ENCODE measurements at regions not wholly inside any gene's neighbourhood (a gene's known extent, or its start where the extent isn't known, plus 50 kb on each side); places are given as distances from the start of the nearest gene placed in this dataset.
"Not testable (repeated sequence)": the region's sequence is repeated elsewhere in the genome, so short reads cannot be mapped to it uniquely, and the experiment has no call there.

- H3K4me3 ChIP-seq = no peak overlapping the region
- intact Hi-C loops (cut with micrococcal nuclease) = no loop called here
- H3K9me3 ChIP-seq (replicated peaks) = no peaks in the 10 kb centered on the region
- no peaks in the 10 kb centered on the region for H3K27me3 ChIP-seq (ENCODE audit: low read depth)
- H3K27ac ChIP-seq (replicated peaks) = no peak overlapping the region
- no peaks in the 10 kb centered on the region for H3K36me3 ChIP-seq
- no peak for DNase-seq
- no peaks in the 10 kb centered on the region for H3K4me1 ChIP-seq
- TF ChIP-seq CTCF (IDR thresholded peaks at IDR 0.05; ENCODE audit: borderline replicate concordance) = no peak
These were observed 217.4 kb upstream of the PDE3A start for GRCh38 chr12:20150835-20151422.

GRCh38 chr12:20154052-20154451 is 214.3 kb upstream of the PDE3A start:
- intact Hi-C loops (cut with micrococcal nuclease) = no loop called here
- H3K4me3 ChIP-seq = no peak overlapping the region
- H3K4me1 ChIP-seq = no peaks in the 10 kb centered on the region
- H3K27ac ChIP-seq (replicated peaks) = no peak overlapping the region
- no peak for DNase-seq
- peaks cover 3% of the 10 kb centered on the region for H3K9me3 ChIP-seq (replicated peaks)
- no peaks in the 10 kb centered on the region for H3K36me3 ChIP-seq
- TF ChIP-seq CTCF (IDR thresholded peaks at IDR 0.05; ENCODE audit: borderline replicate concordance) = no peak
- no peaks in the 10 kb centered on the region for H3K27me3 ChIP-seq (ENCODE audit: low read depth)

- TF ChIP-seq CTCF (IDR thresholded peaks at IDR 0.05; ENCODE audit: borderline replicate concordance) = no peak
- no peaks in the 10 kb centered on the region for H3K36me3 ChIP-seq
- H3K27ac ChIP-seq (replicated peaks) = no peak overlapping the region
- H3K27me3 ChIP-seq (ENCODE audit: low read depth) = no peaks in the 10 kb centered on the region
- H3K4me3 ChIP-seq = no peak overlapping the region
- H3K9me3 ChIP-seq (replicated peaks) = peaks cover 3% of the 10 kb centered on the region
- H3K4me1 ChIP-seq = no peaks in the 10 kb centered on the region
- DNase-seq = no peak
- intact Hi-C loops (cut with micrococcal nuclease) = no loop called here
These were observed 213.0 kb upstream of the PDE3A start for GRCh38 chr12:20155374-20155773.

GRCh38 chr12:20160899-20161298 is 207.4 kb upstream of the PDE3A start:
- not testable (repeated sequence) for H3K36me3 ChIP-seq

GRCh38 chr12:20174528-20175175 is 193.7 kb upstream of the PDE3A start:
- Histone ChIP-seq H3K4me1 (no peaks in the 10 kb centered on the region), H3K27ac (replicated peaks) (no peak overlapping the region), H3K4me3 (no peak overlapping the region), H3K27me3 (ENCODE audit: low read depth) (no peaks in the 10 kb centered on the region), H3K9me3 (replicated peaks) (peaks cover 14% of the 10 kb centered on the region), H3K36me3 (no peaks in the 10 kb centered on the region)
- intact Hi-C loops (cut with micrococcal nuclease) = no loop called here
- TF ChIP-seq CTCF (IDR thresholded peaks at IDR 0.05; ENCODE audit: borderline replicate concordance) = no peak
- no peak for DNase-seq

More at GRCh38 chr12:20160899-20161298, 207.4 kb upstream of the PDE3A start:
- intact Hi-C loops (cut with micrococcal nuclease); H3K27me3 ChIP-seq (ENCODE audit: low read depth); DNase-seq; H3K4me1 ChIP-seq; H3K27ac ChIP-seq (replicated peaks); H3K4me3 ChIP-seq; H3K9me3 ChIP-seq (replicated peaks): not testable (repeated sequence)

GRCh38 chr12:20175704-20176388 is 192.5 kb upstream of the PDE3A start:
- TF ChIP-seq CTCF (IDR thresholded peaks at IDR 0.05; ENCODE audit: borderline replicate concordance) = no peak
- no peak for DNase-seq
- H3K9me3 ChIP-seq (replicated peaks) = peaks cover 8% of the 10 kb centered on the region
- intact Hi-C loops (cut with micrococcal nuclease) = no loop called here
- H3K4me1 ChIP-seq = no peaks in the 10 kb centered on the region
- no peaks in the 10 kb centered on the region for H3K27me3 ChIP-seq (ENCODE audit: low read depth)
- H3K36me3 ChIP-seq = no peaks in the 10 kb centered on the region
- no peak overlapping the region for H3K4me3 ChIP-seq
- no peak overlapping the region for H3K27ac ChIP-seq (replicated peaks)

Data from left ventricle myocardium inferior (tissue), 1 donor.